ENCODE measurements at regions not wholly inside any gene's neighbourhood (a gene's known extent, or its start where the extent isn't known, plus 50 kb on each side); places are given as distances from the start of the nearest gene placed in this dataset.

DNA sequence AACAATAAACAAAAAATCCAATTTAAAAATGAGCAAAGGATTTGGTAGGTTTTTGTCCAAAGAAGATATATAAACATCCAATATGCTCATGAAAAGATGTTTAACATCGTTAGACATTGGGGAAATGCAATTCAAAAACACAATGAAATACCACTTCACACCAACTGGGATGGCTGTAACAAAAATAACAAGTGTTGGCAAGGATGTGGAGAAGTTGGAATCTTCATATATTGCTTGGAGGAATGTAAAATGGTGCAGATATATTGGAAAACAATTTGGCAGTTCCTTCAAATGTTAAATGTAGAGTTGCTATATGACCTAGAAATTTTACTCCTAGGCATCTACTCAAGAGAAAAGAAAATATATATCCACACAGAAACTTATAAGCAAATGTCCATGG is 224.3 kb downstream of the AUH start:
- no peak for ATAC-seq

DNA sequence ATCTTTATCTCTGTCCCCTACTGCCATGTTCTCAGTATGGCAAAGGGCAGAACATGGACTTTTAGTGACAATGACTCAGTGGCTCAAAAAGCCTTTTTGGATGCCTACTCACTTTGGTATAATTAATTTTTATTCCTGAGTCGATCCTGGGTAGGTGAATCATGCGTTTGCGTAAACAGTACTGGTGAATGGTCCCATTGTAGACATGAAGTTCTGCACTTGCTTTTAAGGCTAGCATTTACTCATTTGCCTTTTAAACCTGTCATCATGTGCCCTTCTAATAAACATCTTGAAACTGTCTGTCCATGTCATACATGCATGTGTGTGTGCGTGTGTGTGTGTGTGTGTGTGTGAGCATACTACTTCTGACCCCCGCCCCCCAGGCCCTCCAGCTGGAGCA is 223.0 kb downstream of the AUH start:
- H3K27me3 ChIP-seq, result no peaks in the 10 kb centered on the region
- intact Hi-C loops (cut with DNase I), result no loop called here
- DNase-seq, result no peak
- H3K9me3 ChIP-seq, result no peaks in the 10 kb centered on the region
- no peak overlapping the region for H3K27ac ChIP-seq
- WGBS, 2 donors, result 61 to 62% methylated on average over 5 of the region's 5 CpGs
- no peaks in the 10 kb centered on the region for H3K36me3 ChIP-seq (replicated peaks in 1 of 2; ENCODE audit: insufficient read depth in 1 of 2, low read depth in 2 of 2)
- TF ChIP-seq, protein P1, sequence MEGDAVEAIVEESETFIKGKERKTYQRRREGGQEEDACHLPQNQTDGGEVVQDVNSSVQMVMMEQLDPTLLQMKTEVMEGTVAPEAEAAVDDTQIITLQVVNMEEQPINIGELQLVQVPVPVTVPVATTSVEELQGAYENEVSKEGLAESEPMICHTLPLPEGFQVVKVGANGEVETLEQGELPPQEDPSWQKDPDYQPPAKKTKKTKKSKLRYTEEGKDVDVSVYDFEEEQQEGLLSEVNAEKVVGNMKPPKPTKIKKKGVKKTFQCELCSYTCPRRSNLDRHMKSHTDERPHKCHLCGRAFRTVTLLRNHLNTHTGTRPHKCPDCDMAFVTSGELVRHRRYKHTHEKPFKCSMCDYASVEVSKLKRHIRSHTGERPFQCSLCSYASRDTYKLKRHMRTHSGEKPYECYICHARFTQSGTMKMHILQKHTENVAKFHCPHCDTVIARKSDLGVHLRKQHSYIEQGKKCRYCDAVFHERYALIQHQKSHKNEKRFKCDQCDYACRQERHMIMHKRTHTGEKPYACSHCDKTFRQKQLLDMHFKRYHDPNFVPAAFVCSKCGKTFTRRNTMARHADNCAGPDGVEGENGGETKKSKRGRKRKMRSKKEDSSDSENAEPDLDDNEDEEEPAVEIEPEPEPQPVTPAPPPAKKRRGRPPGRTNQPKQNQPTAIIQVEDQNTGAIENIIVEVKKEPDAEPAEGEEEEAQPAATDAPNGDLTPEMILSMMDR (IDR thresholded peaks at IDR 0.05), result no peak
- no peak for TF ChIP-seq POLR2A (IDR thresholded peaks at IDR 0.05)
- H3K4me1 ChIP-seq, result no peaks in the 10 kb centered on the region
- no peak overlapping the region for H3K4me3 ChIP-seq
- ATAC-seq, result no peak

More for the DNA sequence above, 224.3 kb downstream of the AUH start:
- Histone ChIP-seq H3K36me3 (replicated peaks in 1 of 2; ENCODE audit: insufficient read depth in 1 of 2, low read depth in 2 of 2) (no peaks in the 10 kb centered on the region), H3K9me3 (no peaks in the 10 kb centered on the region), H3K27ac (no peak overlapping the region), H3K27me3 (no peaks in the 10 kb centered on the region), H3K4me1 (no peaks in the 10 kb centered on the region), H3K4me3 (no peak overlapping the region)
- DNase-seq, result no peak
- intact Hi-C loops (cut with DNase I), result no loop called here
- WGBS, 2 donors, result 80 to 86% methylated on average over 1 of the region's 1 CpG
- TF ChIP-seq, protein P1 (IDR thresholded peaks at IDR 0.05), result no peak
- TF ChIP-seq POLR2A (IDR thresholded peaks at IDR 0.05), result no peak

DNA sequence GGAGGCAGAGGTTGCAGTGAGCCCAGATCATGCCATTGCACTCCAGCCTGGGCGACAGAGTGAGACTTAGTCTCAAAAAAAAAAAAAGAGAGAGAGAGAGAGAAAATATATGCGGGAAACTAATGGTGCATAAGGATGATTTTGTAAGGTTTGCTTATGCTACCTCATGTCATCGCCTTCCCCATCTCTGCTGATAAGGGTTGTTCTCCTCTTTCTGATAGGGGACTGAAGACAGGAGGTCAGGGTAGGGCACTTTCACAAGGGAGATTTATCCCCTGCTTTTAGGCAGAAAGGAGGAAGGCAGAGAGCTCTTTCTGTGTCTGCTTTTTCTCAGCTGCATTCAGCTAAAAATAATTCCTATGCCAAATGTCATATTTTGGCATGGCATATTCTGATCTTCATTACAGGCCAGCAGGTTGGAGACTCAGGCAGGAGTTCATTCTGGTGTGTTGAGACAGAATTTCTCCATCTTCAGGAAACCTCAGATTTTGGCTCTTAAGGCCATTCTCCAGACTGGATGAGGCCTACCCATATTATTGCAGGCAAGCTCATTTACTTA is 220.2 kb downstream of the AUH start:
- H3K4me3 ChIP-seq, result no peak overlapping the region
- 60 to 67% methylated on average over 3 of the region's 3 CpGs for WGBS, 2 donors
- H3K9me3 ChIP-seq, result no peaks in the 10 kb centered on the region
- no peak for DNase-seq
- no peak for TF ChIP-seq POLR2A (IDR thresholded peaks at IDR 0.05)
- TF ChIP-seq, protein P1 (IDR thresholded peaks at IDR 0.05), result no peak
- ATAC-seq, result no peak
- H3K36me3 ChIP-seq (replicated peaks in 1 of 2; ENCODE audit: insufficient read depth in 1 of 2, low read depth in 2 of 2), result no peaks in the 10 kb centered on the region
- no peak overlapping the region for H3K27ac ChIP-seq
- no peaks in the 10 kb centered on the region for H3K27me3 ChIP-seq
- intact Hi-C loops (cut with DNase I), result no loop called here
- no peaks in the 10 kb centered on the region for H3K4me1 ChIP-seq

DNA sequence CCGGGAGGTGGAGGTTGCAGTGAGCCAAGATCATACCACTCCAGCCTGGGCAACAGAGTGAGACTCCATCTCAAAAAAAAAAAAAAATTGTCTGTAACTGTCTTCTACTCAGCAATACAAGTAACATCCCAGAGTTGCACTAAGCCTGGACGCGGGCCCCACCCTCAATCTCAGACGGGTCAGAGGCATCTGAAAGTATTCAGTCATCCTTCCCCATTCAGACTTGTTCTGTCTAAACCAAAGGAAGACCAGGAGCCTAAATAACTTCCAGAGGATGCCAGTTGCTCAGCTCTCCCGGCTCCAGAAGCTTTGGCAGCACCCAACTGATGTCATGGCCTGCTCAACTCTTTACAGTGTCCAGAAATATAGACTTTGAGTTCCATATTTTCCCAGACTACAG is 218.6 kb downstream of the AUH start:
- WGBS, 2 donors, result 86 to 89% methylated on average over 5 of the region's 5 CpGs
- no peaks in the 10 kb centered on the region for H3K9me3 ChIP-seq
- H3K27me3 ChIP-seq, result no peaks in the 10 kb centered on the region
- H3K27ac ChIP-seq, result no peak overlapping the region
- no peaks in the 10 kb centered on the region for H3K4me1 ChIP-seq
- DNase-seq (no peak), ATAC-seq (no peak)
- no peak overlapping the region for H3K4me3 ChIP-seq
- no peaks in the 10 kb centered on the region for H3K36me3 ChIP-seq (replicated peaks in 1 of 2; ENCODE audit: insufficient read depth in 1 of 2, low read depth in 2 of 2)
- TF ChIP-seq POLR2A (IDR thresholded peaks at IDR 0.05), result no peak
- TF ChIP-seq, protein P1 (IDR thresholded peaks at IDR 0.05), result no peak
- intact Hi-C loops (cut with DNase I), result no loop called here

DNA sequence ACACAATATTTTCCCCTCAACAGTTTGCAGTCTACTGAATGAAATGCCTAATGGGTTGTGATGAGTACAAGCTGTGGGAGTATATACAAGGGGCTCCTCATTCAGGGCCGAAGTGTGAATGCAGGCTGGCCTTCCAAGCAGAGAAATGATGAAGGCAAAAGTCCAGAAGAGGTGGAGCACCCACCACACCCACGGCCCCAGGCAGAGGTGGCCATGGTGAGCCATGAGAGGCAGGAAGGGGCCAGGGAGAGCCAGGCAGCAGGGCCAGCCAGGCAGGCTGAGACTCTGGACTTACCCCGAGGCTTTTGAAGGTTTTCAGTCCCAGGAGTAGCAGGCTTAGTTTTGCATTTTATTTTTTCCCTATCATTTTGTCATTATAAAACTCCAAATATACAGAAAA is 218.1 kb downstream of the AUH start:
- Histone ChIP-seq H3K27ac (no peak overlapping the region), H3K4me3 (no peak overlapping the region), H3K27me3 (no peaks in the 10 kb centered on the region), H3K9me3 (no peaks in the 10 kb centered on the region), H3K36me3 (replicated peaks in 1 of 2; ENCODE audit: insufficient read depth in 1 of 2, low read depth in 2 of 2) (no peaks in the 10 kb centered on the region), H3K4me1 (no peaks in the 10 kb centered on the region)
- DNase-seq (no peak), ATAC-seq (no peak)
- no peak for TF ChIP-seq POLR2A (IDR thresholded peaks at IDR 0.05)
- TF ChIP-seq, protein P1 (IDR thresholded peaks at IDR 0.05), result no peak
- WGBS, 2 donors, result 73 to 77% methylated on average over 3 of the region's 3 CpGs
- intact Hi-C loops (cut with DNase I), result no loop called here
